ENCODE measurements at regions not wholly inside any gene's neighbourhood (a gene's known extent, or its start where the extent isn't known, plus 50 kb on each side); places are given as distances from the start of the nearest gene placed in this dataset.

- Histone ChIP-seq H3K4me1 (no peaks in the 10 kb centered on the region), H3K27ac (no peak overlapping the region), H3K27me3 (no peaks in the 10 kb centered on the region), H3K9me3 (no peaks in the 10 kb centered on the region), H3K36me3 (no peaks in the 10 kb centered on the region), H3K4me3 (no peak overlapping the region)
- TF ChIP-seq, protein P1, sequence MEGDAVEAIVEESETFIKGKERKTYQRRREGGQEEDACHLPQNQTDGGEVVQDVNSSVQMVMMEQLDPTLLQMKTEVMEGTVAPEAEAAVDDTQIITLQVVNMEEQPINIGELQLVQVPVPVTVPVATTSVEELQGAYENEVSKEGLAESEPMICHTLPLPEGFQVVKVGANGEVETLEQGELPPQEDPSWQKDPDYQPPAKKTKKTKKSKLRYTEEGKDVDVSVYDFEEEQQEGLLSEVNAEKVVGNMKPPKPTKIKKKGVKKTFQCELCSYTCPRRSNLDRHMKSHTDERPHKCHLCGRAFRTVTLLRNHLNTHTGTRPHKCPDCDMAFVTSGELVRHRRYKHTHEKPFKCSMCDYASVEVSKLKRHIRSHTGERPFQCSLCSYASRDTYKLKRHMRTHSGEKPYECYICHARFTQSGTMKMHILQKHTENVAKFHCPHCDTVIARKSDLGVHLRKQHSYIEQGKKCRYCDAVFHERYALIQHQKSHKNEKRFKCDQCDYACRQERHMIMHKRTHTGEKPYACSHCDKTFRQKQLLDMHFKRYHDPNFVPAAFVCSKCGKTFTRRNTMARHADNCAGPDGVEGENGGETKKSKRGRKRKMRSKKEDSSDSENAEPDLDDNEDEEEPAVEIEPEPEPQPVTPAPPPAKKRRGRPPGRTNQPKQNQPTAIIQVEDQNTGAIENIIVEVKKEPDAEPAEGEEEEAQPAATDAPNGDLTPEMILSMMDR (IDR thresholded peaks at IDR 0.05): no peak
- no peak for DNase-seq (ENCODE audit: low spot score)
These were observed 94.6 kb downstream of the FOXA2 start for GRCh38 chr20:22489626-22490286.

DNA sequence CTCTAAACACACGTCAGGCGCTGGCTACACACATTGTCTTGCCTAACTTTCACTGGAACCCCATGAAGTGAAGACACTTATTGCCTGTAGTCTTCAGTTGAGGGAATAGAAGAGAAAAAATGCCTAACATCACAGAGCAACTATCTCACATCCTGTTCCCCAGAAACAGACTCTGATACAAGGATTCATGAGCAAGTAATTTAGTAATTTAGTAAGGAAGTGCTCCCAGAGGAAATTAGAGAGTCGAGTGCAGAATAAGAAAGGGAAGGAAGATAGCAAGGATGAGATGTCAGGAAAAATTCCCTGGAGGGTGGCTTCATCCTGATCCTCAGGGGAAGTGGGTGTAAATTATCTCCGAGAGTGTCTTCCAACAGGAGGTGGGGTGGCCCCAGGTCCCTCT lies 104.0 kb downstream of the FOXA2 start:
- DNase-seq (ENCODE audit: low spot score): no peak
- no peak overlapping the region for H3K27ac ChIP-seq
- no peak overlapping the region for H3K4me3 ChIP-seq
- no peaks in the 10 kb centered on the region for H3K27me3 ChIP-seq
- no peaks in the 10 kb centered on the region for H3K9me3 ChIP-seq
- H3K4me1 ChIP-seq: no peaks in the 10 kb centered on the region
- H3K36me3 ChIP-seq: no peaks in the 10 kb centered on the region
- TF ChIP-seq, protein P1 (IDR thresholded peaks at IDR 0.05): no peak

- Histone ChIP-seq H3K27me3 (no peaks in the 10 kb centered on the region), H3K4me3 (no peak overlapping the region), H3K27ac (no peak overlapping the region), H3K36me3 (no peaks in the 10 kb centered on the region), H3K9me3 (no peaks in the 10 kb centered on the region), H3K4me1 (no peaks in the 10 kb centered on the region)
- DNase-seq (ENCODE audit: low spot score): no peak
- TF ChIP-seq, protein P1 (IDR thresholded peaks at IDR 0.05): no peak
These were observed 108.7 kb downstream of the FOXA2 start for GRCh38 chr20:22475662-22476061.

DNA sequence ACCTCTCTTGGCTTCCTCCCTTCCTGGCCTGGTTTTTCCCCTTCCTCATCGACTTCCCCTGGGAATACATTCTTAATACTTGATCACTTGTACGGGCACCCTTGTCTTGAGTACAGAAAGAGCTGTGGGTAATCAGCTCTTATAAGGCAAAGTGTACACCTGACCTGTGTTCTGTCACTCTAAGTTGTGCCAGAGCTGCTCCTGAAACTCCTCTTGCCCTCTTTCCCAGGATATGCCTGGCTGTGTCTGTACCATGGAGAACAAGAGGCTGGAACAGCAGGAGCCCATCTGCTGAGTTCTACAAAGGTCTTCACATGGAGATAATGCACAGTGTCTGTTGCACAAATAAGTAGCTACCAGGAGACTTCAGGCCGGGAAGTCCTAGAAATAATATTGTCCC lies 110.1 kb downstream of the FOXA2 start:
- no peaks in the 10 kb centered on the region for H3K9me3 ChIP-seq
- H3K4me1 ChIP-seq: no peaks in the 10 kb centered on the region
- TF ChIP-seq, protein P1 (IDR thresholded peaks at IDR 0.05): no peak
- no peak for DNase-seq (ENCODE audit: low spot score)
- no peak overlapping the region for H3K4me3 ChIP-seq
- H3K36me3 ChIP-seq: no peaks in the 10 kb centered on the region
- no peaks in the 10 kb centered on the region for H3K27me3 ChIP-seq
- no peak overlapping the region for H3K27ac ChIP-seq

DNA sequence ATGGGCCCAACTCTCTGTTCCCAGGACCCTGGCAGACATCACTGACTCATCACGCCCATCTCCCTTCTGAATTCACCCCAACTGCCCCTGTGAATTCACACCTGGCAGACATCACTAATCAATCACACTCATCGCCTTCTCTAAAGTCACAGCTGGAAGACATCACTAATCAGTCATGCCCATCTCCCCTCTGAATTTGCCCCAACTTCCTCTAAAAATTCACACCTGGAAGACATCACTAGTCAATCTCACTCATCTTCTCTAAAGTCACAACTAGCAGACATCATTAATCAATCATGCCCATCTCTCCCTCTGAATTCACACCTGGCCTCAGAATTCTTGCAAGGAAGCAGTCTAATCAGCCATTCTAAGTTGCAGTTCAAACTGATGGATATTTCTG lies 111.1 kb downstream of the FOXA2 start:
- H3K9me3 ChIP-seq: no peaks in the 10 kb centered on the region
- no peaks in the 10 kb centered on the region for H3K27me3 ChIP-seq
- H3K36me3 ChIP-seq: no peaks in the 10 kb centered on the region
- no peak for DNase-seq (ENCODE audit: low spot score)
- H3K4me3 ChIP-seq: no peak overlapping the region
- H3K27ac ChIP-seq: no peak overlapping the region
- H3K4me1 ChIP-seq: no peaks in the 10 kb centered on the region
- TF ChIP-seq, protein P1 (IDR thresholded peaks at IDR 0.05): no peak
